Liver (tissue), 8 donors: ENCODE measurements at regions not wholly inside any gene's neighbourhood (a gene's known extent, or its start where the extent isn't known, plus 50 kb on each side); places are given as distances from the start of the nearest gene placed in this dataset.

Source experiments
- DNase-seq: peaks from one replicate; pipeline ENCODE4 v3.0.0-alpha.2; 2017; ENCODE audit warnings: low spot score
- H3K27ac ChIP-seq, 2 donors: one replicate each; pipeline ENCODE4 v1.7.0; 2013; ENCODE audit warnings: inconsistent platforms in 2 of 2, low read length in 2 of 2, control low read depth in 1 of 2, low read depth in 1 of 2, mild to moderate bottlenecking in 1 of 2
- H3K27me3 ChIP-seq, 4 donors: one replicate each; pipeline versions ENCODE4 v1.6.1 to v1.7.0; 2013; ENCODE audit warnings: low read length in 3 of 4, inconsistent platforms in 1 of 4, mild to moderate bottlenecking in 1 of 4, moderate library complexity in 1 of 4; ENCODE audit not compliant: control insufficient read depth in 4 of 4, insufficient read depth in 4 of 4
- H3K36me3 ChIP-seq, 4 donors: one replicate each; pipeline versions ENCODE4 v1.6.1 to v1.7.0; 2013; ENCODE audit warnings: low read length in 3 of 4, mild to moderate bottlenecking in 3 of 4, low read depth in 1 of 4, moderate library complexity in 1 of 4; ENCODE audit not compliant: control insufficient read depth in 4 of 4, insufficient read depth in 3 of 4
- H3K4me1 ChIP-seq, 4 donors: one replicate each; pipeline versions ENCODE4 v1.6.1 to v1.7.0; 2013; ENCODE audit warnings: low read length in 3 of 4, mild to moderate bottlenecking in 3 of 4, moderate library complexity in 1 of 4; ENCODE audit not compliant: control insufficient read depth in 4 of 4, insufficient read depth in 4 of 4
- H3K4me3 ChIP-seq, 3 donors: one replicate each; pipeline versions ENCODE4 v1.6.1 to v1.7.0; 2013; ENCODE audit warnings: low read length in 3 of 3, control low read depth in 1 of 3, low read depth in 1 of 3, mild to moderate bottlenecking in 1 of 3
- H3K9ac ChIP-seq, 2 donors: one replicate each; pipeline ENCODE4 v1.7.0; 2013; ENCODE audit warnings: low read length in 2 of 2, mild to moderate bottlenecking in 2 of 2, moderate library complexity in 2 of 2, control low read depth in 1 of 2, low read depth in 1 of 2
- H3K9me3 ChIP-seq, 4 donors: one replicate each; pipeline versions ENCODE4 v1.6.1 to v1.7.0; 2013; ENCODE audit warnings: low read length in 3 of 4; ENCODE audit not compliant: control insufficient read depth in 4 of 4
- ATF3 ChIP-seq: IDR thresholded peaks from 2 replicates; pipeline ENCODE4 v1.6.1; 2016; ENCODE audit warnings: antibody characterized with exemption
- EGR1 ChIP-seq, 2 donors: IDR thresholded peaks; 2 replicates each; pipeline ENCODE4 v1.6.1; 2016 to 2018; ENCODE audit warnings: antibody characterized with exemption in 2 of 2, low read depth in 2 of 2
- FOXA1 ChIP-seq: IDR thresholded peaks from 2 replicates; pipeline ENCODE4 v1.6.1; 2016; ENCODE audit warnings: antibody characterized with exemption
- GABPA ChIP-seq, 2 donors: IDR thresholded peaks in 1 of 2; conservative IDR thresholded peaks in 1 of 2; 2 replicates each; pipeline ENCODE4 v1.6.1; 2016; ENCODE audit warnings: antibody characterized with exemption in 2 of 2, mild to moderate bottlenecking in 1 of 2, moderate library complexity in 1 of 2
- HNF4A ChIP-seq, 2 donors: conservative IDR thresholded peaks; 2 replicates each; pipeline ENCODE4 v1.6.1; 2016; ENCODE audit warnings: antibody characterized with exemption in 2 of 2, mild to moderate bottlenecking in 2 of 2
- HNF4G ChIP-seq: IDR thresholded peaks from 2 replicates; pipeline ENCODE4 v1.6.1; 2016; ENCODE audit warnings: antibody characterized with exemption
- MAX ChIP-seq: IDR thresholded peaks from 2 replicates; pipeline ENCODE4 v1.6.1; 2016; ENCODE audit warnings: antibody characterized with exemption
- RAD21 ChIP-seq, 2 donors: IDR thresholded peaks; 2 replicates each; pipeline ENCODE4 v1.6.1; 2016; ENCODE audit warnings: antibody characterized with exemption in 2 of 2, mild to moderate bottlenecking in 2 of 2
- RXRA ChIP-seq, 2 donors: IDR thresholded peaks; 2 replicates each; pipeline ENCODE4 v1.6.1; 2017 to 2018; ENCODE audit warnings: antibody characterized with exemption in 2 of 2, mild to moderate bottlenecking in 1 of 2
- SP1 ChIP-seq: IDR thresholded peaks from 2 replicates; pipeline ENCODE4 v1.6.1; 2018; ENCODE audit warnings: antibody characterized with exemption, mild to moderate bottlenecking
- TAF1 ChIP-seq: conservative IDR thresholded peaks from 2 replicates; pipeline ENCODE4 v1.6.1; 2016; ENCODE audit warnings: antibody characterized with exemption, mild to moderate bottlenecking
- YY1 ChIP-seq: IDR thresholded peaks from 2 replicates; pipeline ENCODE4 v1.6.1; 2016; ENCODE audit warnings: antibody characterized with exemption, mild to moderate bottlenecking
- ZBTB33 ChIP-seq: IDR thresholded peaks from 2 replicates; pipeline ENCODE4 v1.6.1; 2016; ENCODE audit warnings: antibody characterized with exemption
- WGBS: extraction: QIAGEN DNeasy Blood & Tissue Kit; methylation state at CpG from one replicate; pipeline ENCODE4 v1.1.7; 2013; 5-methylcytosine and 5-hydroxymethylcytosine counted together
- TF ChIP-seq, protein P1 (sequence below): fragments of 150-350 bp; IDR thresholded peaks from 2 replicates; pipeline ENCODE4 v1.5.1; 2017; ENCODE audit warnings: improper control_type of control experiment, low read depth, low read length; ENCODE audit not compliant: missing input control
- TF ChIP-seq, protein P2 (sequence below): IDR thresholded peaks from 2 replicates; pipeline ENCODE4 v1.6.1; 2016; ENCODE audit warnings: antibody characterized with exemption, mild to moderate bottlenecking
- donor health status: healthy.
- donor health status: healthy.
- donor health status: healthy.
- donor health status: healthy.
- donor health status: healthy.

DNA sequence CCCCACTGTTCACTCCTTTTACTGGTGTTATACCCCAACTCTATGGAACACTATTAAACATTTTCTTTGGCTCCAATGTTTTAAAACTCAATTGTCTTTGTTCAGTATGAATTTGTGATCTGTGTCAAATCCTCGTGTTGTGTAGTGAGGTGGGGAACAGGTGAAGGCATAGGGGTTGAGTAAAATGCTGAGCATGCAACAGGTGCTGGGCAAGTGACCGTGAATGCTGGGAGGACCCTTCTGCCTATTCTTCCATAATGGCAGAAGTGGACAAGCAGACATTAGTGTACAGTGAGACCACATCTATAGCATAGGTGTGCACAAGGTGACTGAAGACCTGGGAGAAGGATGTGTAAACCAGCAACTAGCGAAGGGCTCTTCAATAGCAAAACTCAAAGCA is 1188.0 kb downstream of the UQCRFS1 start:
- H3K9ac ChIP-seq = no peak overlapping the region
- 84% methylated on average over 3 of the region's 3 CpGs for WGBS
- H3K9me3 ChIP-seq = no peaks in the 10 kb centered on the region
- no peak overlapping the region for H3K4me3 ChIP-seq
- TF ChIP-seq GABPA (IDR thresholded peaks at IDR 0.05 in 1 of 2, conservative IDR thresholded peaks at IDR 0.05 in 1 of 2) (no peak), RXRA (IDR thresholded peaks at IDR 0.05) (no peak), FOXA1 (no peak)
- TF ChIP-seq, protein P1, sequence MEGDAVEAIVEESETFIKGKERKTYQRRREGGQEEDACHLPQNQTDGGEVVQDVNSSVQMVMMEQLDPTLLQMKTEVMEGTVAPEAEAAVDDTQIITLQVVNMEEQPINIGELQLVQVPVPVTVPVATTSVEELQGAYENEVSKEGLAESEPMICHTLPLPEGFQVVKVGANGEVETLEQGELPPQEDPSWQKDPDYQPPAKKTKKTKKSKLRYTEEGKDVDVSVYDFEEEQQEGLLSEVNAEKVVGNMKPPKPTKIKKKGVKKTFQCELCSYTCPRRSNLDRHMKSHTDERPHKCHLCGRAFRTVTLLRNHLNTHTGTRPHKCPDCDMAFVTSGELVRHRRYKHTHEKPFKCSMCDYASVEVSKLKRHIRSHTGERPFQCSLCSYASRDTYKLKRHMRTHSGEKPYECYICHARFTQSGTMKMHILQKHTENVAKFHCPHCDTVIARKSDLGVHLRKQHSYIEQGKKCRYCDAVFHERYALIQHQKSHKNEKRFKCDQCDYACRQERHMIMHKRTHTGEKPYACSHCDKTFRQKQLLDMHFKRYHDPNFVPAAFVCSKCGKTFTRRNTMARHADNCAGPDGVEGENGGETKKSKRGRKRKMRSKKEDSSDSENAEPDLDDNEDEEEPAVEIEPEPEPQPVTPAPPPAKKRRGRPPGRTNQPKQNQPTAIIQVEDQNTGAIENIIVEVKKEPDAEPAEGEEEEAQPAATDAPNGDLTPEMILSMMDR = no peak
- H3K4me1 ChIP-seq = no peaks in the 10 kb centered on the region
- H3K27ac ChIP-seq = no peak overlapping the region
- no peaks in the 10 kb centered on the region for H3K36me3 ChIP-seq
- DNase-seq = no peak
- no peaks in the 10 kb centered on the region for H3K27me3 ChIP-seq

GRCh38 chr19:28023064-28023463 is 1189.9 kb downstream of the UQCRFS1 start:
- Histone ChIP-seq H3K9ac (no peak overlapping the region), H3K4me3 (no peak overlapping the region), H3K9me3 (no peaks in the 10 kb centered on the region), H3K27ac (no peak overlapping the region), H3K36me3 (no peaks in the 10 kb centered on the region), H3K4me1 (no peaks in the 10 kb centered on the region), H3K27me3 (no peaks in the 10 kb centered on the region)
- 76% methylated on average over 5 of the region's 5 CpGs for WGBS
- DNase-seq = no peak
- TF ChIP-seq ZBTB33 = no peak
- TF ChIP-seq GABPA (IDR thresholded peaks at IDR 0.05 in 1 of 2, conservative IDR thresholded peaks at IDR 0.05 in 1 of 2) = no peak
- no peak for TF ChIP-seq HNF4A (conservative IDR thresholded peaks at IDR 0.05)
- TF ChIP-seq YY1 = no peak
- no peak for TF ChIP-seq RXRA (IDR thresholded peaks at IDR 0.05)
- no peak for TF ChIP-seq EGR1 (IDR thresholded peaks at IDR 0.05; ENCODE audit: low read depth in 2 of 2)
- TF ChIP-seq, protein P1 = no peak
- TF ChIP-seq RAD21 (IDR thresholded peaks at IDR 0.05) = no peak
- no peak for TF ChIP-seq TAF1
- TF ChIP-seq MAX = no peak
- TF ChIP-seq, protein P2, sequence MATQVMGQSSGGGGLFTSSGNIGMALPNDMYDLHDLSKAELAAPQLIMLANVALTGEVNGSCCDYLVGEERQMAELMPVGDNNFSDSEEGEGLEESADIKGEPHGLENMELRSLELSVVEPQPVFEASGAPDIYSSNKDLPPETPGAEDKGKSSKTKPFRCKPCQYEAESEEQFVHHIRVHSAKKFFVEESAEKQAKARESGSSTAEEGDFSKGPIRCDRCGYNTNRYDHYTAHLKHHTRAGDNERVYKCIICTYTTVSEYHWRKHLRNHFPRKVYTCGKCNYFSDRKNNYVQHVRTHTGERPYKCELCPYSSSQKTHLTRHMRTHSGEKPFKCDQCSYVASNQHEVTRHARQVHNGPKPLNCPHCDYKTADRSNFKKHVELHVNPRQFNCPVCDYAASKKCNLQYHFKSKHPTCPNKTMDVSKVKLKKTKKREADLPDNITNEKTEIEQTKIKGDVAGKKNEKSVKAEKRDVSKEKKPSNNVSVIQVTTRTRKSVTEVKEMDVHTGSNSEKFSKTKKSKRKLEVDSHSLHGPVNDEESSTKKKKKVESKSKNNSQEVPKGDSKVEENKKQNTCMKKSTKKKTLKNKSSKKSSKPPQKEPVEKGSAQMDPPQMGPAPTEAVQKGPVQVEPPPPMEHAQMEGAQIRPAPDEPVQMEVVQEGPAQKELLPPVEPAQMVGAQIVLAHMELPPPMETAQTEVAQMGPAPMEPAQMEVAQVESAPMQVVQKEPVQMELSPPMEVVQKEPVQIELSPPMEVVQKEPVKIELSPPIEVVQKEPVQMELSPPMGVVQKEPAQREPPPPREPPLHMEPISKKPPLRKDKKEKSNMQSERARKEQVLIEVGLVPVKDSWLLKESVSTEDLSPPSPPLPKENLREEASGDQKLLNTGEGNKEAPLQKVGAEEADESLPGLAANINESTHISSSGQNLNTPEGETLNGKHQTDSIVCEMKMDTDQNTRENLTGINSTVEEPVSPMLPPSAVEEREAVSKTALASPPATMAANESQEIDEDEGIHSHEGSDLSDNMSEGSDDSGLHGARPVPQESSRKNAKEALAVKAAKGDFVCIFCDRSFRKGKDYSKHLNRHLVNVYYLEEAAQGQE = no peak
- no peak for TF ChIP-seq ATF3
- no peak for TF ChIP-seq FOXA1
- no peak for TF ChIP-seq SP1
- no peak for TF ChIP-seq HNF4G
